ENCODE measurements at regions not wholly inside any gene's neighbourhood (a gene's known extent, or its start where the extent isn't known, plus 50 kb on each side); places are given as distances from the start of the nearest gene placed in this dataset.

- no TSS peak for BruUV-seq (replicated peaks)
- no peak overlapping the region for H3K4me3 Mint-ChIP-seq (ENCODE audit: unreplicated experiment)
- no peaks in the 10 kb centered on the region for H3K4me1 Mint-ChIP-seq (ENCODE audit: insufficient read depth, unreplicated experiment)
- no peaks in the 10 kb centered on the region for H3K9me3 Mint-ChIP-seq (ENCODE audit: unreplicated experiment)
- H3K36me3 Mint-ChIP-seq (ENCODE audit: insufficient read depth, unreplicated experiment) = no peaks in the 10 kb centered on the region
- intact Hi-C loops (cut with micrococcal nuclease) = no loop called here
- H3K27me3 Mint-ChIP-seq (ENCODE audit: insufficient read depth, unreplicated experiment) = no peaks in the 10 kb centered on the region
- ChIA-PET CTCF (no interaction called here), POLR2A (no interaction called here)
- no peak overlapping the region for H3K27ac Mint-ChIP-seq (ENCODE audit: low read depth, unreplicated experiment)
- no peak for TF ChIP-seq CTCF (IDR thresholded peaks at IDR 0.05; ENCODE audit: unreplicated experiment)
- no peak for DNase-seq (ENCODE audit: unreplicated experiment)
Observed at GRCh38 chr4:67130411-67130810, 414.9 kb downstream of the CENPC start.

GRCh38 chr4:67126570-67126969 lies 418.7 kb downstream of the CENPC start:
- CTCF ChIA-PET = no interaction called here
- intact Hi-C loops (cut with micrococcal nuclease) = no loop called here
- H3K27me3 Mint-ChIP-seq (ENCODE audit: insufficient read depth, unreplicated experiment) = no peaks in the 10 kb centered on the region

GRCh38 chr4:67125636-67126514 lies 419.4 kb downstream of the CENPC start:
- H3K27ac Mint-ChIP-seq (ENCODE audit: low read depth, unreplicated experiment) = no peak overlapping the region
- CTCF ChIA-PET = no interaction called here
- H3K4me1 Mint-ChIP-seq (ENCODE audit: insufficient read depth, unreplicated experiment) = no peaks in the 10 kb centered on the region
- BruUV-seq (replicated peaks) = no TSS peak
- intact Hi-C loops (cut with micrococcal nuclease) = no loop called here
- H3K4me3 Mint-ChIP-seq (ENCODE audit: unreplicated experiment) = no peak overlapping the region
- no peaks in the 10 kb centered on the region for H3K27me3 Mint-ChIP-seq (ENCODE audit: insufficient read depth, unreplicated experiment)
- TF ChIP-seq CTCF (IDR thresholded peaks at IDR 0.05; ENCODE audit: unreplicated experiment) = no peak
- no peak for DNase-seq (ENCODE audit: unreplicated experiment)
- no peaks in the 10 kb centered on the region for H3K36me3 Mint-ChIP-seq (ENCODE audit: insufficient read depth, unreplicated experiment)
- POLR2A ChIA-PET = no interaction called here
- no peaks in the 10 kb centered on the region for H3K9me3 Mint-ChIP-seq (ENCODE audit: unreplicated experiment)

More at GRCh38 chr4:67126570-67126969, 418.7 kb downstream of the CENPC start:
- no peak for DNase-seq (ENCODE audit: unreplicated experiment)
- Mint-ChIP-seq H3K4me1 (ENCODE audit: insufficient read depth, unreplicated experiment) (no peaks in the 10 kb centered on the region), H3K9me3 (ENCODE audit: unreplicated experiment) (no peaks in the 10 kb centered on the region), H3K27ac (ENCODE audit: low read depth, unreplicated experiment) (no peak overlapping the region), H3K4me3 (ENCODE audit: unreplicated experiment) (no peak overlapping the region), H3K36me3 (ENCODE audit: insufficient read depth, unreplicated experiment) (no peaks in the 10 kb centered on the region)
- POLR2A ChIA-PET = no interaction called here
- no peak for TF ChIP-seq CTCF (IDR thresholded peaks at IDR 0.05; ENCODE audit: unreplicated experiment)
- no TSS peak for BruUV-seq (replicated peaks)

GRCh38 chr4:67124716-67125115 lies 420.6 kb downstream of the CENPC start:
- BruUV-seq (replicated peaks) = no TSS peak
- Mint-ChIP-seq H3K9me3 (ENCODE audit: unreplicated experiment) (no peaks in the 10 kb centered on the region), H3K4me1 (ENCODE audit: insufficient read depth, unreplicated experiment) (no peaks in the 10 kb centered on the region), H3K27me3 (ENCODE audit: insufficient read depth, unreplicated experiment) (no peaks in the 10 kb centered on the region), H3K36me3 (ENCODE audit: insufficient read depth, unreplicated experiment) (no peaks in the 10 kb centered on the region), H3K27ac (ENCODE audit: low read depth, unreplicated experiment) (no peak overlapping the region), H3K4me3 (ENCODE audit: unreplicated experiment) (no peak overlapping the region)
- CTCF ChIA-PET = interaction anchor here (0.6 to 0.8 kb wide), 2 partner anchors 82 to 89 kb away, joined by 3 to 4 read pairs; no protein-coding TSS in a partner anchor
- no peak for TF ChIP-seq CTCF (IDR thresholded peaks at IDR 0.05; ENCODE audit: unreplicated experiment)
- POLR2A ChIA-PET = no interaction called here
- intact Hi-C loops (cut with micrococcal nuclease) = no loop called here
- no peak for DNase-seq (ENCODE audit: unreplicated experiment)
